Thyroid gland (tissue), 4 donors: ENCODE measurements at regions not wholly inside any gene's neighbourhood (a gene's known extent, or its start where the extent isn't known, plus 50 kb on each side); places are given as distances from the start of the nearest gene placed in this dataset.

Source experiments
- DNase-seq, 2 donors: peaks; one replicate each; pipeline ENCODE4 v3.0.0-alpha.2; 2019
- H3K27ac ChIP-seq, 3 donors: fragments of 200-600 bp; sonication (generic); 1 replicate in 2 of 3; 2 replicates in 1 of 3; pipeline ENCODE4 v1.5.1; 2016 to 2019; ENCODE audit warnings: mild to moderate bottlenecking in 1 of 3, moderate library complexity in 1 of 3
- H3K27me3 ChIP-seq: fragments of 200-600 bp; sonication (generic); one replicate; pipeline ENCODE4 v1.5.1; 2019
- H3K36me3 ChIP-seq, 2 donors: fragments of 200-600 bp; sonication (generic); one replicate each; pipeline ENCODE4 v1.5.1; 2016 to 2019
- H3K4me1 ChIP-seq, 2 donors: fragments of 200-600 bp; sonication (generic); one replicate each; pipeline ENCODE4 v1.5.1; 2017 to 2019
- H3K4me3 ChIP-seq, 3 donors: fragments of 200-600 bp; sonication (generic); replicated peaks in 1 of 3; 1 replicate in 2 of 3; 2 replicates in 1 of 3; pipeline ENCODE4 v1.5.1; 2016; ENCODE audit warnings: mild to moderate bottlenecking in 1 of 3
- H3K9me3 ChIP-seq: fragments of 200-600 bp; sonication (generic); one replicate; pipeline ENCODE4 v1.5.1; 2017
- POLR2A ChIP-seq, 2 donors: fragments of 450-650 bp; IDR thresholded peaks; one replicate each; pipeline ENCODE4 v1.6.1; 2017; ENCODE audit warnings: antibody characterized with exemption in 2 of 2, mild to moderate bottlenecking in 2 of 2, moderate library complexity in 1 of 2
- WGBS, 2 donors: methylation state at CpG; one replicate each; pipeline ENCODE4 v1.1.5; 2017; 5-methylcytosine and 5-hydroxymethylcytosine counted together
- intact Hi-C: fragments of 100-400 bp; cut with DNase I; formaldehyde crosslinking; loops from one replicate; pipeline ENCODE4 v1.15.1; 2023
- TF ChIP-seq, protein P1 (sequence below), 6 experiments: fragments of 200-600 bp in 3 of 6; fragments of 450-650 bp in 3 of 6; sonication (generic) in 3 of 6; IDR thresholded peaks; one replicate each; pipeline ENCODE4 v1.5.1; 2016 to 2019; ENCODE audit warnings: antibody characterized with exemption in 6 of 6, mild to moderate bottlenecking in 2 of 6, inconsistent platforms in 1 of 6, moderate library complexity in 1 of 6

DNA sequence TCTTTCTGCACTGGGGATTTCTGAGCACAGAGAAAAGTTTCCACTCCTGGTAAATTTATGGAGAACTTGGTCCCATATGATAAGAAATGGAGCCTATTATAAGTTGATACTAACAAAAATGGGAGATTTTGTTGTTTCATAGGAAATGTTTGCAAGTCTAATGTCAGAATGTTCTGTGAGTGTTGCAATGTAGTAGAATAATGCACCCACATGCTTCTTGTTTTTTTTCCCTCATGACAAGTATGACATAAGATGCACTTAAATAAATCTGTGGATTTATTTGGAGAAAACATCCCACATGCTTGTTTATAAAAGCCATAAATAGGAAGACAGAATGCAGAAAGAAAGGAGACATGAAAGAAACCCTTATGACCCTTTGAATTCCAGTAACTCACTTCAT is 50.8 kb upstream of the KCNJ6 start:
- Histone ChIP-seq H3K9me3 (no peaks in the 10 kb centered on the region), H3K36me3 (no peaks in the 10 kb centered on the region), H3K4me1 (no peaks in the 10 kb centered on the region), H3K4me3 (no peak overlapping the region), H3K27me3 (no peaks in the 10 kb centered on the region), H3K27ac (no peak overlapping the region)
- TF ChIP-seq, protein P1, sequence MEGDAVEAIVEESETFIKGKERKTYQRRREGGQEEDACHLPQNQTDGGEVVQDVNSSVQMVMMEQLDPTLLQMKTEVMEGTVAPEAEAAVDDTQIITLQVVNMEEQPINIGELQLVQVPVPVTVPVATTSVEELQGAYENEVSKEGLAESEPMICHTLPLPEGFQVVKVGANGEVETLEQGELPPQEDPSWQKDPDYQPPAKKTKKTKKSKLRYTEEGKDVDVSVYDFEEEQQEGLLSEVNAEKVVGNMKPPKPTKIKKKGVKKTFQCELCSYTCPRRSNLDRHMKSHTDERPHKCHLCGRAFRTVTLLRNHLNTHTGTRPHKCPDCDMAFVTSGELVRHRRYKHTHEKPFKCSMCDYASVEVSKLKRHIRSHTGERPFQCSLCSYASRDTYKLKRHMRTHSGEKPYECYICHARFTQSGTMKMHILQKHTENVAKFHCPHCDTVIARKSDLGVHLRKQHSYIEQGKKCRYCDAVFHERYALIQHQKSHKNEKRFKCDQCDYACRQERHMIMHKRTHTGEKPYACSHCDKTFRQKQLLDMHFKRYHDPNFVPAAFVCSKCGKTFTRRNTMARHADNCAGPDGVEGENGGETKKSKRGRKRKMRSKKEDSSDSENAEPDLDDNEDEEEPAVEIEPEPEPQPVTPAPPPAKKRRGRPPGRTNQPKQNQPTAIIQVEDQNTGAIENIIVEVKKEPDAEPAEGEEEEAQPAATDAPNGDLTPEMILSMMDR (IDR thresholded peaks at IDR 0.05) = no peak
- TF ChIP-seq POLR2A (IDR thresholded peaks at IDR 0.05) = no peak
- DNase-seq = no peak
- intact Hi-C loops = no loop called here

DNA sequence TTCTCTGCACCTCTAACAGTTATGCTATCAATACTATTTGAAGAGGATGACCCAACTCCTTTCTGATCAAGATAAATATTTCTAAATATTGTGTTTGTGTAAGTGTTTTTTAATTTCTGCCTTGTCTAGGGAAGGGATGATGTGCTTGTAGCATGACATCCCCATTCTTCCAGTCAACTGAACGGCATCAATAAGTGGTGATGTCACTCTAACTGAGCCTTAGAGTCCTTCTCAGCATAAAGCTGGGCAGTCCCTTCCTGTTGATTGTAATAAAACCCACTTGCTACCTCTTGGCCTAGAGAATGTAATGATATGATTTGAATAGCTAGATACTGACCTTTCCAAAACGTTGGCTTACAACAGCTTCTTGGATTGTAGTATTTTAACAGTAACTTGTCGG is 52.5 kb upstream of the KCNJ6 start:
- Histone ChIP-seq H3K27me3 (no peaks in the 10 kb centered on the region), H3K36me3 (no peaks in the 10 kb centered on the region), H3K27ac (no peak overlapping the region), H3K4me3 (no peak overlapping the region), H3K9me3 (no peaks in the 10 kb centered on the region), H3K4me1 (no peaks in the 10 kb centered on the region)
- intact Hi-C loops = no loop called here
- TF ChIP-seq POLR2A (IDR thresholded peaks at IDR 0.05) = no peak
- no peak for DNase-seq
- 81 to 86% methylated on average over 3 of the region's 3 CpGs for WGBS, 2 donors

DNA sequence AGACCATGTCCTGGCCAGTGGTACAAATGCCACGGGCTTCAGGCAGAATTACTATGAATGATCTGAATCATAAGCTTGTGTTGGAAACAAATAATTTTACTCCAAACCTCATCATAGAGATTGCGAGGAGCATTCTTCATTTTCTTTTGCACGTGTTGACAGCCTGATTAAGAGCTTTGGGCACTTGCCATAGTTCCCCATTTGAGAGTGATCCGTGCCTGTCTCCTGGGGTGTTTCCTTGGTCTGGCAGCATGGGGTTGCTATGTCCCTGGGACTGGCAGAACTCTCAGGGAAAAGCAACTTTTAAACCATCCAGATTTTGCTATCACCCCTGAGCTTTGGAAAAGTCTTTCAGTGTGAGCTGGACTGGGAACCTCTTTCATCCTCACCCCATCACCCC is 54.3 kb upstream of the KCNJ6 start:
- Histone ChIP-seq H3K4me3 (no peak overlapping the region), H3K27me3 (no peaks in the 10 kb centered on the region), H3K36me3 (no peaks in the 10 kb centered on the region), H3K4me1 (no peaks in the 10 kb centered on the region), H3K9me3 (no peaks in the 10 kb centered on the region), H3K27ac (no peak overlapping the region)
- no peak for DNase-seq
- TF ChIP-seq POLR2A (IDR thresholded peaks at IDR 0.05) = no peak
- TF ChIP-seq, protein P1 (IDR thresholded peaks at IDR 0.05) = no peak
- 58 to 76% methylated on average over 4 of the region's 4 CpGs for WGBS, 2 donors
- intact Hi-C loops = no loop called here

DNA sequence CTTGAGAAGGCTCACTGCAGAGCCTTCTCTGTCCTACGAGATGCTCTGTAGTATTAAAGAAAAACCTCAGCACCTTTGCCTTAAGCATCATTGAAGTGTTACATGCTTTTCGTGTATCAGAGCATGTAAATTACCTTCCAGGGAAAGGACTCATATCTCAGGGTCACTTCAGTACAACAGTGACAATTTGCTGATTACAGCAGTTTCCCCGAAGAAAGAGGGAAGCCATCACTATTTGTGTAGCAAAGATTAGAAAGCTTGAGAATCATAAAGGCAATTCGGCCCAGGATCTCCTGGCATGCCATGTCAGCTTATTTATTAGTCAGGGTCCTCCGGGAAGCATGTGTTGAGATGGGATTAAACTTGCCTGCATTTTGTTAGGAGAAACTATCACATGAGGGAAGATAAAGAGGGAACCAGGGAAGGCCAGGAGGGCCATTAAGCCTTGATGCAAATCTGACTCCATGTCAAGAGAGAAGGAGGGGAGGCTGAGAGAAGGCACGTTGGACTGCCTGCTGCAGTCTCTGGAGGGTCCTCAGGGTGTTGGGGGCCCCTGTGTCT is 55.2 kb upstream of the KCNJ6 start:
- Histone ChIP-seq H3K27ac (no peak overlapping the region), H3K4me1 (no peaks in the 10 kb centered on the region), H3K36me3 (no peaks in the 10 kb centered on the region), H3K4me3 (no peak overlapping the region), H3K27me3 (no peaks in the 10 kb centered on the region), H3K9me3 (no peaks in the 10 kb centered on the region)
- WGBS, 2 donors = 66 to 68% methylated on average over 6 of the region's 6 CpGs
- no peak for DNase-seq
- no peak for TF ChIP-seq POLR2A (IDR thresholded peaks at IDR 0.05)
- TF ChIP-seq, protein P1 (IDR thresholded peaks at IDR 0.05) = no peak
- intact Hi-C loops = no loop called here

GRCh38 chr21:37974081-37974480 is 57.8 kb upstream of the KCNJ6 start:
- intact Hi-C loops = no loop called here
- H3K36me3 ChIP-seq = no peaks in the 10 kb centered on the region
- no peaks in the 10 kb centered on the region for H3K27me3 ChIP-seq
- H3K4me3 ChIP-seq = no peak overlapping the region
- no peak for TF ChIP-seq POLR2A (IDR thresholded peaks at IDR 0.05)
- no peaks in the 10 kb centered on the region for H3K4me1 ChIP-seq
- no peaks in the 10 kb centered on the region for H3K9me3 ChIP-seq
- H3K27ac ChIP-seq = no peak overlapping the region
- WGBS, 2 donors = 80 to 90% methylated on average over 5 to 6 of the region's 6 CpGs
- DNase-seq = no peak

- no peaks in the 10 kb centered on the region for H3K36me3 ChIP-seq
- no peak for TF ChIP-seq POLR2A (IDR thresholded peaks at IDR 0.05)
- TF ChIP-seq, protein P1 (IDR thresholded peaks at IDR 0.05) = no peak
- intact Hi-C loops = no loop called here
- no peaks in the 10 kb centered on the region for H3K9me3 ChIP-seq
- 71 to 86% methylated on average over 2 of the region's 2 CpGs for WGBS, 2 donors
- H3K27me3 ChIP-seq = no peaks in the 10 kb centered on the region
- no peaks in the 10 kb centered on the region for H3K4me1 ChIP-seq
- H3K4me3 ChIP-seq = no peak overlapping the region
- H3K27ac ChIP-seq = no peak overlapping the region
- no peak for DNase-seq
These were observed 66.5 kb upstream of the KCNJ6 start for GRCh38 chr21:37982496-37983318.
